Testis (tissue), 2 donors: ENCODE measurements at regions not wholly inside any gene's neighbourhood (a gene's known extent, or its start where the extent isn't known, plus 50 kb on each side); places are given as distances from the start of the nearest gene placed in this dataset.

Source experiments
- CTCF ChIP-seq, 3 experiments: fragments of 450-650 bp in 2 of 3; fragments of 200-600 bp in 1 of 3; sonication (generic) in 1 of 3; IDR thresholded peaks; one replicate each; pipeline ENCODE4 v1.5.1; 2016 to 2019; ENCODE audit warnings: antibody characterized with exemption in 3 of 3, mild to moderate bottlenecking in 2 of 3, moderate library complexity in 1 of 3
- POLR2A ChIP-seq: fragments of 450-650 bp; IDR thresholded peaks from one replicate; pipeline ENCODE4 v1.6.1; 2017; ENCODE audit warnings: antibody characterized with exemption, mild to moderate bottlenecking, moderate library complexity

DNA sequence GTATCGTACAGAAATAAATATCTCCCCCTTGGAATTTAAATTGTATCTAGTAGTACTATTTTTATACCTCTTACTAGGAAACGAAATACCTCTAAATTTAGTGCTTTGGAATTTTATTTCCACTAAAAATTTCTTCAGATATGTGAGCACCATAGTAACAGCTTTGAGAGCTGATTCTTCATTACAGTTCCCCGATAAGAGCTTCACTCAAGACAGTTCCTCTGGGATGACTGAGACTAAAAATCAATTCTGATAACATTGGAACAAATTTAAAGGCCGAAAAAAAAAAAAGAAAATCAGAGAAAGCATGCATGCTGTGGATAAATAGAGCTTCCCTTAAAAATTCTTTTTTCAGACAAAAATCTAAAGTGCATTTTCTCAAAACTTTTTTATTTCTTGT is 68.5 kb upstream of the MEF2C start:
- TF ChIP-seq CTCF (IDR thresholded peaks at IDR 0.05), result no peak
- TF ChIP-seq POLR2A, result no peak
